B cell (primary cell): ENCODE measurements at regions not wholly inside any gene's neighbourhood (a gene's known extent, or its start where the extent isn't known, plus 50 kb on each side); places are given as distances from the start of the nearest gene placed in this dataset.

Experiments
- CTCF ChIP-seq: fragments of 200-600 bp; IDR thresholded peaks from one replicate; pipeline ENCODE4 v1.8.0; 2022; ENCODE audit warnings: antibody characterized with exemption, mild to moderate bottlenecking
- EZH2 ChIP-seq: IDR thresholded peaks from 2 replicates; pipeline ENCODE4 v1.6.1; 2012; ENCODE audit warnings: borderline replicate concordance, low read depth, mild to moderate bottlenecking, moderate library complexity, low read length; ENCODE audit not compliant: insufficient read depth, poor library complexity, severe bottlenecking

DNA sequence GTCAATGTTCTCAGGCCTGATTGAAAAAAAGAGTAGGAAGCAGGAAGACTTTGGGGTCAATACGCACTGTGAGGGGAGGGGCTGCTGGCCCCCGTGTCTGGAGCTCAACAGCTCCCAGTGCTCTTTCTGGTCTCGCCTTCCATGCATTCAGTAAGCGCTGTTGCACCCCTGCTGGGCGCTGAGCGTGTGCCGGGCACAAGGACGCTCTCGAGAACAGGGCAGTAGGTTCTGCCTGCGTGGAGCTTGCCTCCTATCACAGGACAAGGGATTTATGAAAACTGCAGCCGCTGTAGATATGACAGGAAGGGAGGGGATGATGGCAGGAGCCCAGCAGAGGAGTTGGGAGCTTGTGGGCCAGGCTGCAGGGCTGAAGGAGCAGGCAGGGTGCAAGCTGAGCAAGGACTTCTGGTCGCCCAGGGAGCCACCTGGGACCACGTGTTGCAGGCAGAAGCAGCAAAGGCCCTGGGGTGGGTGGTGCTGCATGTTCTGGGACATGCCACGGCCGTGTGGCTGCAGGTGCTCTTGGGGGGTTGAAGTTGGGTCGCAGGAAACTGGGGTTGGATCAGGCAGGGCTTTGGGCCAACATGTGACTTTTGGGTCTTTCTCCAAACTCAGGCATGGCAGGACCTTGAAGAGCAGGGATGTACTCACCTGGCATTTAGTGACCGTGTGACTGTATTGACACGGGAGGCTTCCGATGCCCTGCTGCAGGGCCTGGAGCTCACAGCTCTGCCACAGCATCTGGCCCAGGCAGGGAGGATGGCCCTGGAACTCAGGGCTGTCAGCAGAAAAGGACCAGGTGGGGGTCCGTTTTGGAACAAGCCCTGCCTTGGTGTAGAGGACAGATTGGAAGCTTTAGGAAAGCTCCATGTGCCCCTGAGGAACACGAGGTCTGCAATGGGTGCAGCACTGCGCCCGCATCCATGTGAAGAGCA is 97.9 kb downstream of the CPZ start:
- TF ChIP-seq CTCF (no peak), EZH2 (no peak)
